ENCODE measurements at regions not wholly inside any gene's neighbourhood (a gene's known extent, or its start where the extent isn't known, plus 50 kb on each side); places are given as distances from the start of the nearest gene placed in this dataset.

- Mint-ChIP-seq H3K27ac (no peak overlapping the region), H3K4me1 (no peaks in the 10 kb centered on the region), H3K9me3 (ENCODE audit: insufficient read depth) (no peaks in the 10 kb centered on the region), H3K27me3 (no peaks in the 10 kb centered on the region), H3K4me3 (no peak overlapping the region)
- no peak overlapping the region for H3K4me2 ChIP-seq (replicated peaks; ENCODE audit: low read depth, low read length, poor library complexity, severe bottlenecking)
- no peaks in the 10 kb centered on the region for H4K20me1 ChIP-seq (ENCODE audit: control insufficient read depth, insufficient read depth, low read length, poor library complexity, severe bottlenecking)
- ChIA-PET CTCF (no interaction called here), POLR2A (no interaction called here)
- no peaks in the 10 kb centered on the region for H3K36me3 ChIP-seq (replicated peaks in 1 of 2; ENCODE audit: control extremely low read depth in 1 of 2, control insufficient read depth in 1 of 2, extremely low read depth in 1 of 2, insufficient read depth in 2 of 2, low read length in 1 of 2)
- DNase-seq: no peak
- no peak for ATAC-seq (ENCODE audit: low read depth)
- TF ChIP-seq EZH2 (IDR thresholded peaks at IDR 0.05; ENCODE audit: borderline replicate concordance, insufficient read depth, low read depth, low read length, poor library complexity, severe bottlenecking) (no peak), CTCF (IDR thresholded peaks at IDR 0.05) (no peak)
- intact Hi-C loops (cut with micrococcal nuclease): no loop called here
- H3K27me3 ChIP-seq (replicated peaks in 1 of 4; ENCODE audit: control extremely low read depth in 1 of 4, control insufficient read depth in 3 of 4, insufficient read depth in 4 of 4, low read length in 3 of 4): no peaks in the 10 kb centered on the region
- H3K4me3 ChIP-seq (ENCODE audit: control extremely low read depth in 1 of 5, extremely low read depth in 1 of 5, insufficient read depth in 1 of 5, low read depth in 2 of 5, low read length in 4 of 5): no peak overlapping the region
- H2AFZ ChIP-seq (ENCODE audit: insufficient read depth, low read depth, low read length, poor library complexity, severe bottlenecking): no peak overlapping the region
- H3K4me1 ChIP-seq (ENCODE audit: control insufficient read depth in 2 of 2, insufficient read depth in 2 of 2, low read length in 2 of 2): no peaks in the 10 kb centered on the region
- no peak overlapping the region for H3K9ac ChIP-seq (ENCODE audit: low read length)
- H3K27ac ChIP-seq (ENCODE audit: low read length in 2 of 2): no peak overlapping the region
- H3K9me3 ChIP-seq (ENCODE audit: control extremely low read depth in 1 of 3, control insufficient read depth in 2 of 3, insufficient read depth in 1 of 3, low read length in 2 of 3): no peaks in the 10 kb centered on the region
- no peaks in the 10 kb centered on the region for H3K79me2 ChIP-seq (ENCODE audit: control insufficient read depth, insufficient read depth, low read length)
Measured at GRCh38 chr15:36347272-36347858, 232.1 kb upstream of the CDIN1 start.

GRCh38 chr15:36356466-36356865 is 223.0 kb upstream of the CDIN1 start:
- intact Hi-C loops (cut with micrococcal nuclease): no loop called here
- CTCF ChIA-PET: no interaction called here
- no peak for TF ChIP-seq CTCF (IDR thresholded peaks at IDR 0.05)
- no peak for TF ChIP-seq EZH2 (IDR thresholded peaks at IDR 0.05; ENCODE audit: borderline replicate concordance, insufficient read depth, low read depth, low read length, poor library complexity, severe bottlenecking)
- Mint-ChIP-seq H3K9me3 (ENCODE audit: insufficient read depth) (no peaks in the 10 kb centered on the region), H3K4me1 (no peaks in the 10 kb centered on the region), H3K4me3 (no peak overlapping the region), H3K27me3 (no peaks in the 10 kb centered on the region), H3K27ac (no peak overlapping the region)
- no peaks in the 10 kb centered on the region for H3K27me3 ChIP-seq (replicated peaks in 1 of 4; ENCODE audit: control extremely low read depth in 1 of 4, control insufficient read depth in 3 of 4, insufficient read depth in 4 of 4, low read length in 3 of 4)
- no peak for DNase-seq
- H2AFZ ChIP-seq (ENCODE audit: insufficient read depth, low read depth, low read length, poor library complexity, severe bottlenecking): no peak overlapping the region
- H3K4me2 ChIP-seq (replicated peaks; ENCODE audit: low read depth, low read length, poor library complexity, severe bottlenecking): no peak overlapping the region
- no peaks in the 10 kb centered on the region for H3K79me2 ChIP-seq (ENCODE audit: control insufficient read depth, insufficient read depth, low read length)
- H3K9ac ChIP-seq (ENCODE audit: low read length): no peak overlapping the region
- H3K4me1 ChIP-seq (ENCODE audit: control insufficient read depth in 2 of 2, insufficient read depth in 2 of 2, low read length in 2 of 2): no peaks in the 10 kb centered on the region
- POLR2A ChIA-PET: no interaction called here
- no CpG with 5 or more reads among the region's 4 CpGs for WGBS (ENCODE audit: insufficient coverage)
- H3K4me3 ChIP-seq (ENCODE audit: control extremely low read depth in 1 of 5, extremely low read depth in 1 of 5, insufficient read depth in 1 of 5, low read depth in 2 of 5, low read length in 4 of 5): no peak overlapping the region
- no peak overlapping the region for H3K27ac ChIP-seq (ENCODE audit: low read length in 2 of 2)
- no peaks in the 10 kb centered on the region for H3K9me3 ChIP-seq (ENCODE audit: control extremely low read depth in 1 of 3, control insufficient read depth in 2 of 3, insufficient read depth in 1 of 3, low read length in 2 of 3)
- no peaks in the 10 kb centered on the region for H4K20me1 ChIP-seq (ENCODE audit: control insufficient read depth, insufficient read depth, low read length, poor library complexity, severe bottlenecking)
- H3K36me3 ChIP-seq (replicated peaks in 1 of 2; ENCODE audit: control extremely low read depth in 1 of 2, control insufficient read depth in 1 of 2, extremely low read depth in 1 of 2, insufficient read depth in 2 of 2, low read length in 1 of 2): no peaks in the 10 kb centered on the region
- ATAC-seq (ENCODE audit: low read depth): no peak
